Lower leg skin (tissue), 3 donors: ENCODE measurements at regions not wholly inside any gene's neighbourhood (a gene's known extent, or its start where the extent isn't known, plus 50 kb on each side); places are given as distances from the start of the nearest gene placed in this dataset.

Experiments
- POLR2A ChIP-seq, 2 donors: fragments of 450-650 bp; IDR thresholded peaks; one replicate each; pipeline ENCODE4 v1.6.1; 2016 to 2017; ENCODE audit warnings: antibody characterized with exemption in 2 of 2, mild to moderate bottlenecking in 1 of 2, moderate library complexity in 1 of 2
- TF ChIP-seq, protein P1 (sequence below), 3 donors: fragments of 450-650 bp; IDR thresholded peaks; one replicate each; pipeline ENCODE4 v1.5.1; 2016; ENCODE audit warnings: antibody characterized with exemption in 3 of 3, mild to moderate bottlenecking in 3 of 3, moderate library complexity in 2 of 3

DNA sequence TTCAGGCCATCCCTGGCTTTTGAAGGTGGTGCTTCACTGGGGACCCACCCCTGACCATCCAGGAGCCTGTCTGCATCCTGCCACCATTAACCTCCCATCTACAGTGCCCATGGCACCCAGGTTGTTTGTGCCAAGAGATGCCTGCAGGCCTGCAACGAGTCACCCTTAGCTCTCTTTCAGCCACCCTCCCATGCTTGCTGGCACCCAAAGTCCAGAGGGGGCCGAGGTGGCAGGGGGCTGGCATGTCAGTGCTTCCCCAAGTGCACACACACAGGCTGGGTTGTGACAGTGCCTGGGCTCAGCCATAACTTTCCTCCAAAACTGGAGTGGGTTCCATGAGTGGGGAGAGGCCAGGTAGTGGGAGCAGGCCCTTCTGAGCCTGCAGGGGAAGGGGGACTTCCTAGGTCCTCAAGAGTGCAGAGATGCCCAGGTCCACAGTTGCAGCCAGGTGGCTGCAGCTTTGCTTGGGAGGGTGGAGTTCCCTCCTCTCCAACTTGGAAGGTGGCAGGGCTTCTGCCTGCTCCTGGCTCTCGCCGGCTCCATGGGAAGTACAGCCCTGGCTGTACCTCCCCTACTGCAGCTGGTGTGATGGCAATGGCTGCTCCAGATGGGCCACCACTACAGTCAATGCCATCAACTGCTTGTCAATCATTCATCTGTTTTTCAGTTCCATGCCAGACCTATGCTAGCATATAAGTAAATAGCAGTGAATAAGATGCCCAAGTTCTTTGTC is 235.9 kb upstream of the GIMD1 start:
- TF ChIP-seq, protein P1, sequence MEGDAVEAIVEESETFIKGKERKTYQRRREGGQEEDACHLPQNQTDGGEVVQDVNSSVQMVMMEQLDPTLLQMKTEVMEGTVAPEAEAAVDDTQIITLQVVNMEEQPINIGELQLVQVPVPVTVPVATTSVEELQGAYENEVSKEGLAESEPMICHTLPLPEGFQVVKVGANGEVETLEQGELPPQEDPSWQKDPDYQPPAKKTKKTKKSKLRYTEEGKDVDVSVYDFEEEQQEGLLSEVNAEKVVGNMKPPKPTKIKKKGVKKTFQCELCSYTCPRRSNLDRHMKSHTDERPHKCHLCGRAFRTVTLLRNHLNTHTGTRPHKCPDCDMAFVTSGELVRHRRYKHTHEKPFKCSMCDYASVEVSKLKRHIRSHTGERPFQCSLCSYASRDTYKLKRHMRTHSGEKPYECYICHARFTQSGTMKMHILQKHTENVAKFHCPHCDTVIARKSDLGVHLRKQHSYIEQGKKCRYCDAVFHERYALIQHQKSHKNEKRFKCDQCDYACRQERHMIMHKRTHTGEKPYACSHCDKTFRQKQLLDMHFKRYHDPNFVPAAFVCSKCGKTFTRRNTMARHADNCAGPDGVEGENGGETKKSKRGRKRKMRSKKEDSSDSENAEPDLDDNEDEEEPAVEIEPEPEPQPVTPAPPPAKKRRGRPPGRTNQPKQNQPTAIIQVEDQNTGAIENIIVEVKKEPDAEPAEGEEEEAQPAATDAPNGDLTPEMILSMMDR (IDR thresholded peaks at IDR 0.05): no peak
- no peak for TF ChIP-seq POLR2A (IDR thresholded peaks at IDR 0.05)
